Stimulated activated CD8-positive, alpha-beta memory T cell treated with anti-CD3 and anti-CD28 coated beads, Interleukin-2, amount 100 ng/mL, for 1 hour (primary cell): ENCODE measurements at regions not wholly inside any gene's neighbourhood (a gene's known extent, or its start where the extent isn't known, plus 50 kb on each side); places are given as distances from the start of the nearest gene placed in this dataset.
"Not testable (repeated sequence)": the region's sequence is repeated elsewhere in the genome, so short reads cannot be mapped to it uniquely, and the experiment has no call there.

Source experiments
- DNase-seq, 2 donors: peaks; one replicate each; pipeline ENCODE4 v3.0.0-alpha.2; 2020; ENCODE audit warnings: low read depth in 2 of 2

- DNase-seq, result no peak
These were observed 618.4 kb downstream of the FRK start for GRCh38 chr6:115442323-115442722.

DNA sequence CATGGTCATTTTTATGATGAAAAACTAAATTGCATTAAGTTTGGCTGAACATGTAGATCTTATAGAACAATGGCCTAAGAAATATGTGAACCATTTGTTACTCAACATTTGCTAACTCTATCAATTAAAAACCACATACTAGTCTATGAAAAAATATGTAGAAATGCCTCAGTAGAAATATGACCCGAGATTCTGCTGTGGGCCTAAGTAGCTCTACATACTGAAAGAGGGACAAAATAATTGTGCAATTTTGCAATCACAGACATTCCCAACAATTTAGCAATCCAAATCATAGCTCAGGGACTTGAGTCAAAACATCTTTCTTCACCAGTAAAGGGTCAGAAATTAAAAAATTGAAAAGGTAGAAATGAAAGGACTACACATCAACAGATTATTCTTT, 619.0 kb downstream of the FRK start:
- no peak for DNase-seq

- no peak for DNase-seq
These were observed 645.3 kb downstream of the FRK start for GRCh38 chr6:115415378-115415777.

GRCh38 chr6:115414916-115415315, 645.8 kb downstream of the FRK start:
- DNase-seq, result not testable (repeated sequence)

GRCh38 chr6:115411756-115412155, 648.9 kb downstream of the FRK start:
- no peak for DNase-seq

DNA sequence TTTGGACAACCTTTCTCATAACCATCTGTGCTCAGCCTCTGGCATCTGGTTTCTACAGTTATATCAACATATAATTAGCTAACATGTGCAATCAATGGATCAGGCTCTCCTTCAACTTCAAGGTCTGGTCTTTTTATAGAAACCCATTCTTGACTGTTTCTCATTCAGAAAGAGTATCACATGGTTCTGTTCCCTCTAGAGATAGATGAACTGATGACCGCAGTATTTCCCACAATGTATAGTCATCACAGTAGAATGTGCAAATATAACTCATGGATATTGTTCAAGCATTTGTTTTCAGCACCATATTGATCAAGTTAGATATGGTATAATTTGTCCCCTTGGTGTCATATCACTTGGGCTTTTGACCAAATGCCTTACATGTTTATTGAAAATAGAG, 656.2 kb downstream of the FRK start:
- no peak for DNase-seq

GRCh38 chr6:115398607-115399006, 662.1 kb downstream of the FRK start:
- no peak for DNase-seq

DNA sequence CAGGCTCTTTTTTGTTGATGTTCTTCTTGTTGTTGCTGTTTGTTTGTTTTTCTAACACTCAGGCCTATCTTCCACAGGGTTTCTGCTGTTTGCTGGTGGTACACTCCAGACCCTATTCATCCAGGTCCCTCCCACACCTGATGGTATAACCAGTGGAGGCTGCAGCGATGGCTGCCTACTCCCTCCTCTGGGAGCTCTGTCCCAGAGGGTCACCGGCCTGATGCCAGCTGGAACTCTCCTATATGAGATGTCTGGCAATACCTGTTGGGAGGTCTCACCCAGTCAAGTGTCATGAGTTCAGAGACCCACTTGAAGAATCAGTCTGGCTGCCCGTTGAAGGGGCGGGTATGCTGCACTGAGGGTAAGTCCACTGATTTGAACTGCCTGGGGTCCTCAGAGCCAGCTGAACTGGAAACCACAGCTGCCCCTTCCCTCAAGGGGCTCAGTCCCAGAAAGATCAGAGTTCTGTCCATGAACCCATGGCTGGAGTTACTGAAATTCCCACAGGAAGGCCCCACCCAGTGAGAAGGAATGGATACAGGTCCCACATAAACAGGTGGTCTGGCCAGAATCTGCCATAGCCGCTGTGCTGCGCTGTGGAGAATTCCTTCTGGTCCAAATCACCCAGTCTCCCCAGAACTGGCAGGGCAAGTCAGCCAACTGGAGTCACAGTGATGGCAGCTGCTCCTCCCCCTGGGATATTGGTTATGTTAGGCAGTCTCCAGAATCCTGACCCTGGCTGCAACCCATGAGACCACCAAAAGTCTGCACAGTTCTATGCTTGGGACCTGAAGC, 664.4 kb downstream of the FRK start:
- DNase-seq, result no peak

DNA sequence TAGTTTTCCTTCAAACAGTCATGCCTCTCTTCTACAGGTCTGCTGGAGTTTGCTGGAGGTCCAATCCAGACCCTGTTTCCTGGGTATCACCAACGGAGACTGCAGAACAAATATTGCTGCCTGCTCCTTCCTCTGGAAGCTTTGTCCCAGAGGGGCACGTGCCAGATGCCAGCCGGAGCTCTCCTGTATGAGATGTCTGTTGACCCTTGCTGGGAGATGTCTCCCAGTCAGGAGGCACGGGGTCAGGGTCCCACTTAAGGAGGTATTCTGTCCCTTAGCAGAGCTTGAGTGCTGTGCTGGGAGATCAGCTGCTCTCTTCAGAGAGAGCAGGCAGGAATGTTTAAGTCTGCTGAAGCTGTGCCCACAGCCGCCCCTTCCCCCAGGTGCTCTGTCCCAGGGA, 666.9 kb downstream of the FRK start:
- DNase-seq, result no peak

- no peak for DNase-seq
These were observed 690.5 kb downstream of the FRK start for GRCh38 chr6:115370202-115370601.

GRCh38 chr6:115365783-115366182, 694.9 kb downstream of the FRK start:
- no peak for DNase-seq

- no peak for DNase-seq
These were observed 697.3 kb downstream of the FRK start for GRCh38 chr6:115363379-115363778.

- DNase-seq, result no peak
These were observed 698.5 kb downstream of the FRK start for GRCh38 chr6:115362234-115362633.

DNA sequence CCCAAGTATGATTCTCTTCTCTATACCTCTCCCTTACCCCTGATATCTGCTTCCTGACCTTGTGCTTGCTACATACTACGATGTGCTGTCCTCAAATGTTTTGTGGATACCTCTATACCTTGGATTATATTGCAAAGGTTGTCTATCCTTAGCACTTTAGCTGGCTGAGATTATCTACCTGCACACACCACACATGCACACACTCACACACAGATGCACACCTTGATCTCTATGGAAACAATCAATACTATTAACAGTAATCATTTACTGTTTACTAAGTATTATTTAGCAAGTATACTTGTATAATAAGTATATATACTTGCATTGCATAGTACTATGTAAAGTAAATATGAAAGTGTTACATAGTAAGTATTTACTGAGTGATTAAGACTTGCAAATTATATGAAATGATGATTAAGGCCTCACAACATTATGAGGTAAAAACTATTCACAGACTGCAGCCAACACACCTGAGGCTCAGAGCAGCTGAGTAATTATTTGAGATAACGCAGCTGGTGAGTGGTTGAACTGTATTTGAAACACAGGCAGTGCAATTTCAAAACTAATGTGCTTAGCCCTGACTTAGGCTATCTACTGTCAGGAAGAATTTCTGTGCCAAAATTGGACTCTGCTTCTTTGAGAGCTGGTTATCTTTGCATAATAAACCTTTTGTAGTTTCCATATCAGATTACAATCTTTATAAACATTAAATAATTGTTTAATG, 699.9 kb downstream of the FRK start:
- no peak for DNase-seq

DNA sequence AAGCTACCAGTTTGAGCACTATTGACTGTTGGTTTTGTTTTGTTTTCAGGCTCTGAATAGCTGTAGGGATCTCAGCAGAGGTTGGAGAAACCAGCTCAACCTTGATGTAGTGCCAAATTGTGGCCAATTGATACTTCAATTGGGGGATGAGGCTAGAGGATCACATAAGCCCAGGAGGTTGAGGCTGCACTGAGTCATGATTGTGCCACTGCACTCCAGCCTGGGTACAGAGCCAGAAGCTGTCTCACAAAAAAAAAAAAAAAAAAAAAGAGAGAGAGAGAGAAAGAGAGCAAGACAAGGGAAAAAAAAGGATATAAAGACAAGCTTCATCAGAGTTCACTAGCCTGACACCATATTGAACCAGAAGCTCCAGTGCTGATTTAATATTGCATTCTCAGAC, 702.1 kb downstream of the FRK start:
- no peak for DNase-seq

GRCh38 chr6:115356371-115356770, 704.3 kb downstream of the FRK start:
- DNase-seq, result no peak

GRCh38 chr6:115323001-115323400, 737.7 kb downstream of the FRK start:
- DNase-seq, result no peak

DNA sequence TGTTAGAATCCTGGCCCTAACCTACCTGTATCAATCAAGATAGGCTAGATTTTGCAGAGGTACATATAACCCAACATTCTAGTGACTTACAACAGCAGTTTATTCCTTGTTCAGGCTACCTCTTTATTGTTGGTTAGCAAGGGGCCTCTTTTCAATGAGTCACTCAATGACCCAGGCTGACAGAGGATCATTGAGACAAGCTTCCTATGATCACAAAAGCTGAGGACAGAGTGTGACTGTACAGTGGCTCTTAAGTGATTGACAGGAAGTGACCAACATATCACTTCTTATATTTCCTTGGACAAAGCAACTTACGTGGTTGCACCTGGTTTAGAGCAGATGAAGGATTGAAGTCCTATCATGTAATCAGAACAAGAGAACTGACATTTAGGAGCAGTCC, 740.9 kb downstream of the FRK start:
- no peak for DNase-seq

GRCh38 chr6:115310156-115310555, 750.5 kb downstream of the FRK start:
- no peak for DNase-seq

GRCh38 chr6:115302731-115303130, 758.0 kb downstream of the FRK start:
- DNase-seq, result no peak

GRCh38 chr6:115287467-115287866, 773.2 kb downstream of the FRK start:
- no peak for DNase-seq

DNA sequence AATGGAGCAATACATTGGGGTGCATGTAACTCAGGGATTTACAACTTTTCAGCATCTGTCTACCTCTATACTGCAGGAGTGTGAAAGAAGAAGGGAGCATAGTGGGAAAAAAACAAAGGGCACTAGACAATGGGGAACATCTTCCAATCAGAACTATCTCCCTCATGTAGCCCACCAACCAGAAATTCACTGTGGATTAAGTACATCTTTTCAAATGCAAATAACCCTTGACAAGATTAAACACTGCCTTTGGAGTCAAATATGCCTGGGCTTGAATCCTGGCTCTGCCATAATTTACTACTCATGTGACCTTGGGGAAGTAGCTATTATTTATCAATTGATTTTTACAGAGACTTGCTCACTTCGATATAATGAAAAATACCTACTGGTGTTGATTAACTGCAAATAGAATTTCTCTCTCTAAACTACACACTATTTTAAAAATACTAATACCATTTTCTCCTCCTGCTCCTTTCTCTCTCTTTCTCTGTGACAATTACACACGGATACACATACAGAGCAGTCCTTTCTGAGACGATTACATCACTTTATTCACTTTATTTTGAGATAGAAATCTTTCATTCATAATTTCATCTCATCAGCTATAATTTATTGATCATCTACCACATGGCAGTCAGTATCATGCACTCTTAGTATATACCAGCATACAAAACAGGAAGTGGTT, 783.7 kb downstream of the FRK start:
- no peak for DNase-seq

DNA sequence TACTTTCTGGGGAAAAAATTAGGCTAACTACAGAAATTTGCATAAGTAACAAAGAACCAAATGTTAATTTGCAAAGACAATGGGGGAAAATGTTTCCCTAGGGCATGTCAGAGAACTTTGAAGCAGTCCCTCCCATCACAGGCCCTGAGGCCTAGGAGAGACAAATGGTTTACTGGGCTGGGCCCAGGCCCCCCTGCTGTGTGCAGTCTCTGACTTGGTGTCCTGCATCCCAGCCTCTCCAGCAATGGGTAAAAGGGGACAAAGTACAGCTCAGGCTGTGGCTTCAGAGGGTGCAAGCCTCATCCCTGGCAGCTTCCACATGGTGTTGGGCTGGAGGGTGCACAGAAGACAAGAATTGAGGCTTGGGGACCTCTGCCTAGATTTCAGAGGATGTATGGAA, 788.4 kb downstream of the FRK start:
- DNase-seq, result no peak
